IPS-18a (cell line): ENCODE measurements at regions not wholly inside any gene's neighbourhood (a gene's known extent, or its start where the extent isn't known, plus 50 kb on each side); places are given as distances from the start of the nearest gene placed in this dataset.

Source experiments
- H3K27ac ChIP-seq: one replicate; pipeline ENCODE4 v1.5.1; 2013; ENCODE audit warnings: low read length
- H3K27me3 ChIP-seq: one replicate; pipeline ENCODE4 v1.6.1; 2013; ENCODE audit warnings: mild to moderate bottlenecking, low read length; ENCODE audit not compliant: control insufficient read depth, insufficient read depth
- H3K36me3 ChIP-seq: one replicate; pipeline ENCODE4 v1.6.1; 2013; ENCODE audit warnings: low read depth, low read length; ENCODE audit not compliant: control insufficient read depth
- H3K4me1 ChIP-seq: one replicate; pipeline ENCODE4 v1.6.1; 2013; ENCODE audit warnings: low read depth, low read length; ENCODE audit not compliant: control insufficient read depth
- H3K4me3 ChIP-seq: one replicate; pipeline ENCODE4 v1.5.1; 2013; ENCODE audit warnings: low read length
- H3K9ac ChIP-seq: one replicate; pipeline ENCODE4 v1.6.1; 2013; ENCODE audit warnings: mild to moderate bottlenecking, low read length, moderate library complexity
- H3K9me3 ChIP-seq: one replicate; pipeline ENCODE4 v1.6.1; 2013; ENCODE audit warnings: low read depth, low read length; ENCODE audit not compliant: control insufficient read depth

DNA sequence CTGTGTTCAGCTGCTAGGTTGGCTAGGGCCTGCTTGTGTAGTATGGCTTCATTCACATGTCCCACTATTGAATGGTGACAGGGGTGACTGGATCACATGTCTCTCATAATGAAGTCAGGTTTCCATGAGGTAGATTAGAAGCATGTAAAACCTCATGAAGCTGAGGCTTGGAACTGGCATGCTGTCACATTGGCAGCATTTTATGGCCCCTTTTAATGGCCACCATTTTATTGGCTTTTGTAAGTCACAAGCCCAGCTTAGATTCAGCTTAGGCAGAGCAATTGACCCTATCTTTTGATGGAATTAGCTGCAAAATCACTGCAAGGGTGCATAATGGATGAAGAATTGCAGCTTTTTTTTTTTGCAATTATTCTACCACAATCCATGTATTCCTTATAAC, 583.5 kb downstream of the MED13L start:
- H3K27me3 ChIP-seq = no peaks in the 10 kb centered on the region
- H3K9me3 ChIP-seq = no peaks in the 10 kb centered on the region
- no peak overlapping the region for H3K27ac ChIP-seq
- H3K9ac ChIP-seq = no peak overlapping the region
- no peaks in the 10 kb centered on the region for H3K4me1 ChIP-seq
- H3K36me3 ChIP-seq = no peaks in the 10 kb centered on the region
- no peak overlapping the region for H3K4me3 ChIP-seq

- Histone ChIP-seq H3K27me3 (no peaks in the 10 kb centered on the region), H3K36me3 (no peaks in the 10 kb centered on the region), H3K27ac (no peak overlapping the region), H3K9me3 (no peaks in the 10 kb centered on the region), H3K9ac (no peak overlapping the region), H3K4me3 (no peak overlapping the region), H3K4me1 (no peaks in the 10 kb centered on the region)
Measured at GRCh38 chr12:115691123-115691522, 586.4 kb downstream of the MED13L start.

- Histone ChIP-seq H3K9me3 (no peaks in the 10 kb centered on the region), H3K36me3 (no peaks in the 10 kb centered on the region), H3K4me3 (no peak overlapping the region), H3K4me1 (no peaks in the 10 kb centered on the region), H3K27me3 (no peaks in the 10 kb centered on the region), H3K9ac (no peak overlapping the region), H3K27ac (no peak overlapping the region)
Measured at GRCh38 chr12:115687094-115687493, 590.4 kb downstream of the MED13L start.

GRCh38 chr12:115683240-115683780, 594.2 kb downstream of the MED13L start:
- Histone ChIP-seq H3K9ac (no peak overlapping the region), H3K27me3 (no peaks in the 10 kb centered on the region), H3K27ac (no peak overlapping the region), H3K4me3 (no peak overlapping the region), H3K9me3 (no peaks in the 10 kb centered on the region), H3K4me1 (no peaks in the 10 kb centered on the region), H3K36me3 (no peaks in the 10 kb centered on the region)

- Histone ChIP-seq H3K9me3 (no peaks in the 10 kb centered on the region), H3K36me3 (no peaks in the 10 kb centered on the region), H3K4me1 (no peaks in the 10 kb centered on the region), H3K4me3 (no peak overlapping the region), H3K9ac (no peak overlapping the region), H3K27ac (no peak overlapping the region), H3K27me3 (no peaks in the 10 kb centered on the region)
Measured at GRCh38 chr12:115680967-115681366, 596.5 kb downstream of the MED13L start.

DNA sequence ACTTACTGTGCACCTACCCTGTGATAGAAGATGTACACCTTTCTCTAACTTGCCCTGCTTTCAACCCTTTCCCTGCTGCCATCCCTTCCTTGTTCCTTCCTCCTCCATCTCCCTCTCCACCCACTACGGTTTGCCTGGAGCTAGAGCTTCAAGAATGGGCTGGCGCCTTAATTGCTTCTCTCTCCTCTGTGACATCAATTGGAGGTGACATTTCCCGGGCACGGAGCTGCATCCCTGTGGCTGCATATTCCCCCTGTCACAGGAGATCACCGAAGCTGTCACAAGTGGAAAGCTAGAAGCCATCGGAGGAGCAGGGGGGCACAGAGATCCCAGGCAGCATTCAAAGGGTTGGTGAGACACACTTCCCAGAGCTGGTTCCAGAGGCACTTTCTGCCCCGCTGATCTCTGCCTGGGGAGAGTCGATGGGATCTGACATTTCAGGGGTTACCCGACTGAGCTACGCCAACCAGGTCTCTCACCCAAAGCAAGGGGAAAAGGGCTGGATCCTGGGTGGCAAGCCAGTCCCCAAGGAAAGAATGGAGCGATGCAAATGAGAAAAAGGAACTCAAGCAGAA, 604.9 kb downstream of the MED13L start:
- H3K9ac ChIP-seq = no peak overlapping the region

GRCh38 chr12:115672086-115672485, 605.4 kb downstream of the MED13L start:
- Histone ChIP-seq H3K27ac (no peak overlapping the region), H3K4me1 (peaks cover 5% of the 10 kb centered on the region), H3K27me3 (no peaks in the 10 kb centered on the region), H3K4me3 (no peak overlapping the region), H3K36me3 (no peaks in the 10 kb centered on the region), H3K9ac (no peak overlapping the region), H3K9me3 (no peaks in the 10 kb centered on the region)

More for the DNA sequence above, 604.9 kb downstream of the MED13L start:
- H3K27ac ChIP-seq = no peak overlapping the region
- H3K4me1 ChIP-seq = peaks cover 5% of the 10 kb centered on the region
- H3K9me3 ChIP-seq = no peaks in the 10 kb centered on the region
- no peak overlapping the region for H3K4me3 ChIP-seq
- H3K27me3 ChIP-seq = no peaks in the 10 kb centered on the region
- H3K36me3 ChIP-seq = no peaks in the 10 kb centered on the region

GRCh38 chr12:115670869-115671268, 606.6 kb downstream of the MED13L start:
- no peaks in the 10 kb centered on the region for H3K36me3 ChIP-seq
- H3K4me3 ChIP-seq = no peak overlapping the region
- H3K9me3 ChIP-seq = no peaks in the 10 kb centered on the region
- peaks cover 5% of the 10 kb centered on the region for H3K4me1 ChIP-seq
- no peak overlapping the region for H3K9ac ChIP-seq
- H3K27me3 ChIP-seq = no peaks in the 10 kb centered on the region
- no peak overlapping the region for H3K27ac ChIP-seq

DNA sequence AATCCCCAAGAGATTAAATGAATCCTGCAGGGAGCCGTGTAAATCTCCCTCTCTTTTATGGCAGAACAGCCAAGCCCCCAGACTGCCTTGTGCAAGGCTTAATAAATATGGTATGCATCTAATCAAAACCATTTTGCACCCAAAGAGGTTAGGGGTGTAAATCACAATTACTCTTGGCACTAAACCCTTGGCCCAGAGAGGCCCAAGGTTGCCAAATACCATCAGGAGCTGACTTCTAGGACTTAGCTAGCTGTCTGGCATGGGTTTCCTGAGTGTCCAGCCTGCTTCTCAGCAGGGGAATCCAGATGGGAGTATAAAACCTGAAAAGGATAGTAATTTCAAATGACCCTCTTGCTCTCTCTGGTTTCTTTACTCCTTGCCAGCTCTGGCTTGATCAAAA, 610.4 kb downstream of the MED13L start:
- Histone ChIP-seq H3K4me3 (no peak overlapping the region), H3K36me3 (no peaks in the 10 kb centered on the region), H3K9me3 (no peaks in the 10 kb centered on the region), H3K27ac (no peak overlapping the region), H3K27me3 (no peaks in the 10 kb centered on the region), H3K9ac (no peak overlapping the region), H3K4me1 (peaks cover 5% of the 10 kb centered on the region)

- Histone ChIP-seq H3K4me3 (no peak overlapping the region), H3K27me3 (no peaks in the 10 kb centered on the region), H3K9ac (no peak overlapping the region), H3K9me3 (no peaks in the 10 kb centered on the region), H3K36me3 (no peaks in the 10 kb centered on the region), H3K4me1 (no peaks in the 10 kb centered on the region), H3K27ac (no peak overlapping the region)
Measured at GRCh38 chr12:115666168-115666567, 611.3 kb downstream of the MED13L start.

DNA sequence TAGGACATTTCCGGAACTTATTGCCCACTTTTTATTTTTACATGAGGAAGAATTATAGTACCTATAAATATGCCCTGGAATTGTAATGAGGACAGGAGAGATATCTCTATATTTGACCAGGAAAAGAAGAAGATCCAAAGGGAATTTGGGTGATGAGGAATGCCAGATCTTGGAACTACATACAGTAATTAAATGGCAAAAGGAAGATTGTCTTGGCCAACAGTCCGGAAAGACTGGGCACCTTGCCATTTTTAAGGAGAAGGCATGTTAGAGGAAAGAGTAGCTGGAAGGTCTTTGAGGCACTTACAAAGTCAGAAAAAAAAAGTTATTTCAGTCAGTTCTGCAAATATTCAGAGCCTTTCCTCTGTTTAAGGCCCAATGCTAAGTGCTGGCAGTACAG, 616.4 kb downstream of the MED13L start:
- no peak overlapping the region for H3K27ac ChIP-seq
- no peaks in the 10 kb centered on the region for H3K36me3 ChIP-seq
- no peaks in the 10 kb centered on the region for H3K27me3 ChIP-seq
- no peak overlapping the region for H3K9ac ChIP-seq
- H3K4me1 ChIP-seq = no peaks in the 10 kb centered on the region
- no peak overlapping the region for H3K4me3 ChIP-seq
- no peaks in the 10 kb centered on the region for H3K9me3 ChIP-seq

- H3K27me3 ChIP-seq = no peaks in the 10 kb centered on the region
- H3K4me3 ChIP-seq = no peak overlapping the region
- no peak overlapping the region for H3K9ac ChIP-seq
- H3K27ac ChIP-seq = no peak overlapping the region
- no peaks in the 10 kb centered on the region for H3K4me1 ChIP-seq
- H3K36me3 ChIP-seq = no peaks in the 10 kb centered on the region
- H3K9me3 ChIP-seq = no peaks in the 10 kb centered on the region
Measured at GRCh38 chr12:115660211-115660805, 617.2 kb downstream of the MED13L start.
